ENCODE measurements at regions not wholly inside any gene's neighbourhood (a gene's known extent, or its start where the extent isn't known, plus 50 kb on each side); places are given as distances from the start of the nearest gene placed in this dataset.

DNA sequence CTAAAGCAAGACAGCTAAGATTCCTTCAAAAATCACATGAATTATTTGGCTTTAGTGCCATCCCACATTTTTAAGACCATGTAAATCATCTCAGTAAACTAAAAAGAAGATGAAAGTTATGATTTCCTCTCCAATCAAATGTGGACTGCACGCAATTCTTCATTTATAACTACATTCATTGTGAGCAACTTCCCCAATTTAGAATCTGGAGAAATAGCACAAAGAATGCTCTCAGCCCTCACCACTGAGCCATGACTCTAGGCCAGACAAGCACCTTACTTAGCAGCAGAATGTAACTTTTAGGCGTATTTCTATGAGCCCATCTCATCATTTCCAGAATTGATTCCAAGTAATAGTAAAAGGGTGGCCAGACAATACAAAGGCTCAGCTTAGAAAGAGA, 616.6 kb downstream of the TLE1 start:
- no peaks in the 10 kb centered on the region for H3K79me2 ChIP-seq (ENCODE audit: control insufficient read depth, insufficient read depth, low read length)
- intact Hi-C loops (cut with micrococcal nuclease) (no loop called here), dilution Hi-C loops (cut with MboI; ENCODE audit: extremely low pct_ligation_motif_present, low sequenced_read_pairs) (no loop called here)
- H3K36me3 ChIP-seq (ENCODE audit: control insufficient read depth in 2 of 2, extremely low read depth in 1 of 2, insufficient read depth in 2 of 2, low read length in 2 of 2) = no peaks in the 10 kb centered on the region
- no peak overlapping the region for H3K27ac ChIP-seq (ENCODE audit: insufficient read depth, low read depth, low read length)
- no peak overlapping the region for H3K4me2 ChIP-seq (ENCODE audit: insufficient read depth, low read length)
- DNase-seq (ENCODE audit: low read depth, low spot score) = no peak
- no peaks in the 10 kb centered on the region for H3K27me3 ChIP-seq (ENCODE audit: control insufficient read depth in 2 of 2, insufficient read depth in 2 of 2, low read length in 2 of 2)
- no peak overlapping the region for H3K4me3 ChIP-seq (replicated peaks in 1 of 3; ENCODE audit: insufficient read depth in 1 of 3, low read depth in 1 of 3, low read length in 3 of 3)
- no peak overlapping the region for H3K9ac ChIP-seq (replicated peaks; ENCODE audit: extremely low read depth, insufficient read depth, low read length)
- TF ChIP-seq, protein P1, sequence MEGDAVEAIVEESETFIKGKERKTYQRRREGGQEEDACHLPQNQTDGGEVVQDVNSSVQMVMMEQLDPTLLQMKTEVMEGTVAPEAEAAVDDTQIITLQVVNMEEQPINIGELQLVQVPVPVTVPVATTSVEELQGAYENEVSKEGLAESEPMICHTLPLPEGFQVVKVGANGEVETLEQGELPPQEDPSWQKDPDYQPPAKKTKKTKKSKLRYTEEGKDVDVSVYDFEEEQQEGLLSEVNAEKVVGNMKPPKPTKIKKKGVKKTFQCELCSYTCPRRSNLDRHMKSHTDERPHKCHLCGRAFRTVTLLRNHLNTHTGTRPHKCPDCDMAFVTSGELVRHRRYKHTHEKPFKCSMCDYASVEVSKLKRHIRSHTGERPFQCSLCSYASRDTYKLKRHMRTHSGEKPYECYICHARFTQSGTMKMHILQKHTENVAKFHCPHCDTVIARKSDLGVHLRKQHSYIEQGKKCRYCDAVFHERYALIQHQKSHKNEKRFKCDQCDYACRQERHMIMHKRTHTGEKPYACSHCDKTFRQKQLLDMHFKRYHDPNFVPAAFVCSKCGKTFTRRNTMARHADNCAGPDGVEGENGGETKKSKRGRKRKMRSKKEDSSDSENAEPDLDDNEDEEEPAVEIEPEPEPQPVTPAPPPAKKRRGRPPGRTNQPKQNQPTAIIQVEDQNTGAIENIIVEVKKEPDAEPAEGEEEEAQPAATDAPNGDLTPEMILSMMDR (IDR thresholded peaks at IDR 0.05; ENCODE audit: extremely low read depth in 1 of 2, insufficient read depth in 1 of 2, low read depth in 1 of 2, low read length in 2 of 2) = no peak
- TF ChIP-seq GATA2 (IDR thresholded peaks at IDR 0.05; ENCODE audit: insufficient read depth, insufficient read length, low read depth, low read length) (no peak), MYC (IDR thresholded peaks at IDR 0.05; ENCODE audit: low read depth, low read length) (no peak), JUN (IDR thresholded peaks at IDR 0.05; ENCODE audit: borderline replicate concordance, insufficient read depth, insufficient read length, low read depth) (no peak), EZH2 (IDR thresholded peaks at IDR 0.05; ENCODE audit: borderline replicate concordance, low read depth, low read length, severe bottlenecking) (no peak), POLR2AphosphoS5 (IDR thresholded peaks at IDR 0.05; ENCODE audit: insufficient read depth, low read depth, low read length) (no peak), POLR2A (IDR thresholded peaks at IDR 0.05; ENCODE audit: low read depth, low read length) (no peak), FOS (IDR thresholded peaks at IDR 0.05; ENCODE audit: borderline replicate concordance, insufficient read depth, low read length) (no peak)
- TF ChIP-seq, protein P2, sequence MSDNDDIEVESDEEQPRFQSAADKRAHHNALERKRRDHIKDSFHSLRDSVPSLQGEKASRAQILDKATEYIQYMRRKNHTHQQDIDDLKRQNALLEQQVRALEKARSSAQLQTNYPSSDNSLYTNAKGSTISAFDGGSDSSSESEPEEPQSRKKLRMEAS (IDR thresholded peaks at IDR 0.05; ENCODE audit: insufficient read depth, insufficient read length) = no peak
- CTCF ChIA-PET = no interaction called here
- H3K9me3 ChIP-seq (replicated peaks; ENCODE audit: control insufficient read depth, insufficient read depth, low read length) = no peaks in the 10 kb centered on the region
- H4K20me1 ChIP-seq (replicated peaks; ENCODE audit: control insufficient read depth, extremely low read depth, insufficient read depth, low read length) = no peaks in the 10 kb centered on the region
- FAIRE-seq = no peak
- no peak overlapping the region for H2AFZ ChIP-seq (ENCODE audit: low read depth, low read length)
- POLR2A ChIA-PET = no interaction called here
- H3K4me1 ChIP-seq (ENCODE audit: control insufficient read depth, extremely low read depth, insufficient read depth, low read length) = no peaks in the 10 kb centered on the region
- H3K9me1 ChIP-seq (replicated peaks; ENCODE audit: control insufficient read depth, extremely low read depth, insufficient read depth, low read length) = no peaks in the 10 kb centered on the region
- BruUV-seq (replicated peaks) = no TSS peak
